ENCODE measurements at regions not wholly inside any gene's neighbourhood (a gene's known extent, or its start where the extent isn't known, plus 50 kb on each side); places are given as distances from the start of the nearest gene placed in this dataset.
"Not testable (repeated sequence)": the region's sequence is repeated elsewhere in the genome, so short reads cannot be mapped to it uniquely, and the experiment has no call there.

DNA sequence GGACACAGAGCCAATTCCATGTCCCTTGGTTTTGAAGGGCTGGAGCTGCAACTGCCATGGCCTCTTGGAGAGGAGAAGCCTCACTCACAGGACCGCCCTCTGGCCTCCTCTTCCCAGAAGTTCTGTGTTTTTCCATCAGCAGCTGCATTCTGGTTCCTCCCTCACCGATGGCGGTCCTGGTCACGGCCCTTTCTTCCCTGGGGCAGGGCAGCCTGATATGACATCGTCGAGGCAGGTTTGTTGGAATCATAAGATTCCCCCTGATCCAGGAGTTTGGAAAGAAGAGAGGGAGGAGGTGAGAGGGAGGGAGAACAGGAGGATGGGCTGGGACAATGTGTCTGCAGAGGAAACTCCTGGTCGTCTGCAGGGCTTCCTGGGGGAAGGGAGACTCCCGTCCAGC lies 82.7 kb upstream of the PDZD8 start:
- Mint-ChIP-seq H3K36me3 (ENCODE audit: low read depth) (no peaks in the 10 kb centered on the region), H3K27me3 (ENCODE audit: low read depth) (peaks cover 7% of the 10 kb centered on the region), H3K27ac (ENCODE audit: unreplicated experiment) (no peak overlapping the region), H3K9me3 (ENCODE audit: low read depth) (peaks cover 7% of the 10 kb centered on the region), H3K4me3 (ENCODE audit: unreplicated experiment) (no peak overlapping the region), H3K4me1 (ENCODE audit: low read depth) (no peaks in the 10 kb centered on the region)
- no peak for DNase-seq (ENCODE audit: low spot score)
- TF ChIP-seq, protein P1, sequence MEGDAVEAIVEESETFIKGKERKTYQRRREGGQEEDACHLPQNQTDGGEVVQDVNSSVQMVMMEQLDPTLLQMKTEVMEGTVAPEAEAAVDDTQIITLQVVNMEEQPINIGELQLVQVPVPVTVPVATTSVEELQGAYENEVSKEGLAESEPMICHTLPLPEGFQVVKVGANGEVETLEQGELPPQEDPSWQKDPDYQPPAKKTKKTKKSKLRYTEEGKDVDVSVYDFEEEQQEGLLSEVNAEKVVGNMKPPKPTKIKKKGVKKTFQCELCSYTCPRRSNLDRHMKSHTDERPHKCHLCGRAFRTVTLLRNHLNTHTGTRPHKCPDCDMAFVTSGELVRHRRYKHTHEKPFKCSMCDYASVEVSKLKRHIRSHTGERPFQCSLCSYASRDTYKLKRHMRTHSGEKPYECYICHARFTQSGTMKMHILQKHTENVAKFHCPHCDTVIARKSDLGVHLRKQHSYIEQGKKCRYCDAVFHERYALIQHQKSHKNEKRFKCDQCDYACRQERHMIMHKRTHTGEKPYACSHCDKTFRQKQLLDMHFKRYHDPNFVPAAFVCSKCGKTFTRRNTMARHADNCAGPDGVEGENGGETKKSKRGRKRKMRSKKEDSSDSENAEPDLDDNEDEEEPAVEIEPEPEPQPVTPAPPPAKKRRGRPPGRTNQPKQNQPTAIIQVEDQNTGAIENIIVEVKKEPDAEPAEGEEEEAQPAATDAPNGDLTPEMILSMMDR (IDR thresholded peaks at IDR 0.05) = no peak

DNA sequence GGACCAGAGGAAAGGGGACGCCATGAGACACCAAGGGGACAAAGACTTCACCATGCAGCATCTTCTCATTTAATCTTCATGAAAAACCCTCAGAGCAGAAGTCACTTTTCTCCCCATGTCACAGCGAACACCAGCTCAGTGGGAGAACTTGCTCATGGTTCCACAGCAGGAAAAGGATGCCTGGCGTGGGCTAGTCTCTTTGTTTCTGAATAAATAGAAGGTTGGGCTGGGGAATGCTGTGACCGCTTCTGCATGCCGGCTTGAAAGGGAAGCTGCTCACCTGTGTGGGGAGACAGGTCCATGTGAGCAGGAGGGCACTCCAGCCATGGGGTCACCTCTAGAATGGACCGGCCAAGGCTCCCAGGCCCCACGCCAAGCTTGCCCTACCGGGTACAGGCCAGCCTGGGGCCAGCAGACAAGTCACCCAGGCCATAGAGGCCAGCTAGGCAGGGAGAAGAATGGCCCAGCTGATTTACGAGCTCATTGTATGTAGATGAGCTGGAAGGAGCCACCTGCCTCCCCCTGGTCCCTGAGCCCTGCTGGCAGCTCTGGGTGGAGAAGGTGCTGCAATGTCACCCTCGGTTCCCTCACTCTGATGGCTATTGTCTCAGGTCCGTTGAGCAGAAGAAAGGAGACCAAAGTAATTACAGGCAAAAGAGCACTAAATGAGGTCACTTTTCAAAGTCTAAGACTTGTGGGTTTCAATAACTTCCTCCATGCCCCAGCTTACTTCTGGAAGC lies 82.0 kb upstream of the PDZD8 start:
- no peaks in the 10 kb centered on the region for H3K36me3 Mint-ChIP-seq (ENCODE audit: low read depth)
- TF ChIP-seq, protein P1 (IDR thresholded peaks at IDR 0.05) = no peak
- H3K9me3 Mint-ChIP-seq (ENCODE audit: low read depth) = peaks cover 11% of the 10 kb centered on the region
- no peak overlapping the region for H3K27ac Mint-ChIP-seq (ENCODE audit: unreplicated experiment)
- H3K4me3 Mint-ChIP-seq (ENCODE audit: unreplicated experiment) = no peak overlapping the region
- peaks cover 7% of the 10 kb centered on the region for H3K27me3 Mint-ChIP-seq (ENCODE audit: low read depth)
- DNase-seq (ENCODE audit: low spot score) = no peak
- H3K4me1 Mint-ChIP-seq (ENCODE audit: low read depth) = no peaks in the 10 kb centered on the region

DNA sequence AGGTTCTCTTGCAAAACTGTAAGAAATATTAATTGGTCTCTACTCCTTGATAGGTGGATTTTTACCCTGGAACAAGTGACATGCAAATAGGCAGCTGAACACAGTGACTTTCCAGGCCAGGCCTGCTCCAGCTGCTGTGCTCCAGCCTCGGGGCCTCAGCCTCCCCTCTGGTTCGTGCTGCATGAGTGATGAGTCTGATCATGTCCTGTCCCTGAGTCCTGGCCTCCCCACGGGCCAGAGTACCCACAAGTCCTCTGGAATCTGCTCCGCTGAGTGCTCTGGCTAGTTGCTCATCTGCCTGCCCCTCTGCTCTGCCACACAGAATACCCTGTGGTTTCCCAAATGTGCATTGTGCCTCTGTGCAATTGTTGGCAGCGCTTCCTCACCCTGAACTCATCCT lies 80.1 kb upstream of the PDZD8 start:
- peaks cover 11% of the 10 kb centered on the region for H3K9me3 Mint-ChIP-seq (ENCODE audit: low read depth)
- H3K4me1 Mint-ChIP-seq (ENCODE audit: low read depth) = no peaks in the 10 kb centered on the region
- peaks cover 7% of the 10 kb centered on the region for H3K27me3 Mint-ChIP-seq (ENCODE audit: low read depth)
- no peaks in the 10 kb centered on the region for H3K36me3 Mint-ChIP-seq (ENCODE audit: low read depth)
- no peak overlapping the region for H3K27ac Mint-ChIP-seq (ENCODE audit: unreplicated experiment)
- DNase-seq (ENCODE audit: low spot score) = no peak
- no peak overlapping the region for H3K4me3 Mint-ChIP-seq (ENCODE audit: unreplicated experiment)
- TF ChIP-seq, protein P1 (IDR thresholded peaks at IDR 0.05) = no peak

DNA sequence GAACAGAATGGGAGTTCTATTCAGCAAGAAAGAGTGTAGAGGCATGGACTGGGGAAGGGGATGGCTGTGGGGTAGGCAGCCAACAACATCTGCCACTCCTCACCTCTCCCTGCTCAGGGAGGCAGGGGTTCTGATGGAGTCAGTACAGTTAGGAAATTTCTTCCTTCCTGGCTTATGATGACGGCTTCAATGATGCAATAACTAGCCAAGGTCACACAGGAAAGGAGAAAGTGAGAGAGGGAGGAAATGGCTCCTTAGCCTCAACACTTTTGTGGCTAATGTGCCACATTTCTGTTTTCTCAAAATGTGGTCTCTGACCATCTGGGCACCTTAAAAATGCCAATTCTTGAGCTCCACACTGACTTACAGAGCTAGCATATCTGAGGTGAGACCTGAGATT lies 79.3 kb upstream of the PDZD8 start:
- Mint-ChIP-seq H3K9me3 (ENCODE audit: low read depth) (peaks cover 11% of the 10 kb centered on the region), H3K4me3 (ENCODE audit: unreplicated experiment) (no peak overlapping the region), H3K4me1 (ENCODE audit: low read depth) (no peaks in the 10 kb centered on the region), H3K27me3 (ENCODE audit: low read depth) (peaks cover 7% of the 10 kb centered on the region), H3K27ac (ENCODE audit: unreplicated experiment) (no peak overlapping the region), H3K36me3 (ENCODE audit: low read depth) (no peaks in the 10 kb centered on the region)
- TF ChIP-seq, protein P1 (IDR thresholded peaks at IDR 0.05) = no peak
- DNase-seq (ENCODE audit: low spot score) = no peak

DNA sequence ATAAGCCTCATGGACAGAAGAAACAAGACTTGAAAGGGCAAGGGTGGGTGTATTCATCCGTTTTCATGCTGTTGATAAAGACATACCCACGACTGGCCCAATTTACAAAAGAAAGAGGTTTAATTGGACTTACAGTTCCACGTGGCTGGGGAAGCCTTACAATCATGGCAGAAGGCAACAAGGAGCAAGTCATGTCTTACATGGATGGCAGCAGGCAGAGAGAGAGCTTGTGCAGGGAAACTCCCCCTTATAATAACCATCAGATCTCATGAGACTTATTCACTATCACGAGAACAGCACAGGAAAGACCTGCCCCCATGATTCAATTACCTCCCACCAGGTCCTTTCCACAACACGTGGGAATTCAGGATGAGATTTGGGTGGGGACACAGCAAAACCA lies 78.2 kb upstream of the PDZD8 start:
- not testable (repeated sequence) for H3K36me3 Mint-ChIP-seq (ENCODE audit: low read depth); H3K4me1 Mint-ChIP-seq (ENCODE audit: low read depth); H3K4me3 Mint-ChIP-seq (ENCODE audit: unreplicated experiment); H3K27me3 Mint-ChIP-seq (ENCODE audit: low read depth); H3K27ac Mint-ChIP-seq (ENCODE audit: unreplicated experiment); DNase-seq (ENCODE audit: low spot score)
- peaks cover 11% of the 10 kb centered on the region for H3K9me3 Mint-ChIP-seq (ENCODE audit: low read depth)

DNA sequence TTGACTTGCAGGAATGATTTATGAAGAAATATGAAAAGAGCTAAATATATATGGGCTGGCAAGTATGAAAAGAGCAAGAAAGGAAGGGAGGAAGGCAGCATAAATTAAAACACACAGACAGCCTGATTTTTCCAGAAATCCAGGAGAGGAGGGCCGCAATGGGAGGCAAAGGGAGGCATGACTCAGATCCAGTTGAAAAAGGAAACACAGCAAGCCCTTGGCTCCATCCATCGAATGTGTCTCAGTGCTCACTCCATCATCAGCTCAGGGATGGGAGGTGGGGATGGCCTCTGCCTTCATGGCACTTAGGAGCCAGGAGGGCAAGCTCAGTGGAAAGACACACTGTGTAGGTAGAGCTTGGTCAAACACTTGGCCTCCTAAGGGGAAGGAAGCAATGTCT lies 75.7 kb upstream of the PDZD8 start:
- DNase-seq (ENCODE audit: low spot score) = no peak
- peaks cover 4% of the 10 kb centered on the region for H3K27me3 Mint-ChIP-seq (ENCODE audit: low read depth)
- H3K36me3 Mint-ChIP-seq (ENCODE audit: low read depth) = no peaks in the 10 kb centered on the region
- no peaks in the 10 kb centered on the region for H3K4me1 Mint-ChIP-seq (ENCODE audit: low read depth)
- peaks cover 15% of the 10 kb centered on the region for H3K9me3 Mint-ChIP-seq (ENCODE audit: low read depth)
- H3K27ac Mint-ChIP-seq (ENCODE audit: unreplicated experiment) = no peak overlapping the region
- H3K4me3 Mint-ChIP-seq (ENCODE audit: unreplicated experiment) = no peak overlapping the region
- TF ChIP-seq, protein P1 (IDR thresholded peaks at IDR 0.05) = no peak

Measured in chondrocyte (in vitro differentiated cells).